GM10248 (cell line): ENCODE measurements at regions not wholly inside any gene's neighbourhood (a gene's known extent, or its start where the extent isn't known, plus 50 kb on each side); places are given as distances from the start of the nearest gene placed in this dataset.

Experiments
- CTCF ChIA-PET: fragments of 300-600 bp; sonication (Branson Sonifier 250); formaldehyde crosslinking; extraction: SDS; loops from one replicate; lab custom pipeline; 2021; ENCODE audit warnings: antibody characterized with exemption; lab: Yijun Ruan, JAX
- POLR2A ChIA-PET: fragments of 350-650 bp; sonication (Branson Sonifier 250); formaldehyde crosslinking; extraction: SDS; loops from one replicate; lab custom pipeline; 2020; ENCODE audit warnings: antibody characterized with exemption; lab: Yijun Ruan, JAX
- DNase-seq: peaks from one replicate; pipeline ENCODE4 v3.0.0; 2012; ENCODE audit errors: extremely low spot score
- CTCF ChIP-seq: IDR thresholded peaks from 2 replicates; pipeline ENCODE4 v1.5.1; 2012; ENCODE audit warnings: mild to moderate bottlenecking, low read depth; ENCODE audit errors: extremely low read depth, missing control alignments, control extremely low read depth

GRCh38 chrY:17319916-17320315 is 560.1 kb downstream of the CDY2B start:
- no peak for TF ChIP-seq CTCF
- DNase-seq: no peak
- POLR2A ChIA-PET: no interaction called here
- CTCF ChIA-PET: no interaction called here

- no peak for DNase-seq
- ChIA-PET CTCF (no interaction called here), POLR2A (no interaction called here)
- no peak for TF ChIP-seq CTCF
These were observed 561.4 kb downstream of the CDY2B start for GRCh38 chrY:17318631-17319030.

GRCh38 chrY:17277056-17277455 is 603.0 kb downstream of the CDY2B start:
- CTCF ChIA-PET: no interaction called here
- POLR2A ChIA-PET: no interaction called here
- no peak for DNase-seq
- TF ChIP-seq CTCF: no peak

- no peak for TF ChIP-seq CTCF
- POLR2A ChIA-PET: no interaction called here
- CTCF ChIA-PET: no interaction called here
- no peak for DNase-seq
These were observed 620.5 kb downstream of the CDY2B start for GRCh38 chrY:17259497-17259896.

GRCh38 chrY:17238406-17238805 is 641.6 kb downstream of the CDY2B start:
- CTCF ChIA-PET: no interaction called here
- TF ChIP-seq CTCF: no peak
- DNase-seq: no peak
- POLR2A ChIA-PET: no interaction called here

- POLR2A ChIA-PET: no interaction called here
- CTCF ChIA-PET: no interaction called here
- no peak for TF ChIP-seq CTCF
- no peak for DNase-seq
These were observed 644.3 kb downstream of the CDY2B start for GRCh38 chrY:17235769-17236168.
